Mesenteric fat pad (tissue), 1 donor: ENCODE measurements at regions not wholly inside any gene's neighbourhood (a gene's known extent, or its start where the extent isn't known, plus 50 kb on each side); places are given as distances from the start of the nearest gene placed in this dataset.

Source experiments
- DNase-seq: peaks from one replicate; pipeline ENCODE4 v3.0.0-alpha.2; 2020; ENCODE audit warnings: low spot score
- donor health status: DM: yes; HTN: yes; CAD: no.

GRCh38 chr16:6229186-6229585 lies 1103.5 kb upstream of the RBFOX1 start:
- no peak for DNase-seq

GRCh38 chr16:6218855-6219254 lies 1113.8 kb upstream of the RBFOX1 start:
- DNase-seq = no peak

GRCh38 chr16:6216836-6217235 lies 1115.8 kb upstream of the RBFOX1 start:
- DNase-seq = no peak

DNA sequence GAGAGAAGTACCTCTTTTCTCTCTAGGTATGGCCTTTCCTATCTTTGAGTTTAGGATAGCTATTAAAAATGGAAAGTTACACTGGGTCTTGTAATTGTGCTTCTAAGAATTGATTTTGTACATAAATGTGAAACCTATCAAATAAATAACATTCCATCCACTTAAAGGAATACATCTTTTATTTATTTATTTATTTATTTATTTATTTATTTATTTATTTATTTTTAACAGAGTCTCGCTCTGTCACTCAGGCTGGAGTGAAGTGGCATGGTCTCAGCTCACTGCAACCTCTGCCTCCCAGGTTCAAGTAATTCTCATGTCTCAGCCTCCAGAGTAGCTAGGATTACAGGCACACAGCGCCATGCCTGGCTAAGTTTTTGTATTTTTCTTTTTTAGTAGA lies 1114.0 kb upstream of the EEF2KMT start:
- no peak for DNase-seq

GRCh38 chr16:6209355-6209930 lies 1111.8 kb upstream of the EEF2KMT start:
- DNase-seq = no peak

DNA sequence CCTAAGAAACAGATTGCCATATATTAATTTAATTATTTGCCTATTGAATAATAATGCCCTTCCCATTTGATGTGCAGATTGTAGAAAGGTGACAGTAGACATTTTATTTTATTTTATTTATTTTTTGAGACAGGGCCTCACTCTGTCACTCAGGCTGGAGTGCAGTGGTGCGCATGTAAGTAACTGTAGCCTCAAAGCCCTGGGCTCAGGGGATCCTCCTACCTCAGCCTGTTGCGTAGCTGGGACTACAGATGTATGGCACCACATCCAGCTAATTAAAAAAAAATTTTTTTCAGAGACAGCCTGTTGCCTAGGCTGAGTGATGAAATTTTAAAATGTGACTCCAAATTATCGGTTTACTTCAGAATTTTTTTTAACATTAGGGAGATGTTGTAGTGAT lies 1110.0 kb upstream of the EEF2KMT start:
- DNase-seq = no peak

GRCh38 chr16:6207124-6207523 lies 1109.5 kb upstream of the EEF2KMT start:
- DNase-seq = no peak

- no peak for DNase-seq
Measured at GRCh38 chr16:6206080-6206479, 1108.5 kb upstream of the EEF2KMT start.

DNA sequence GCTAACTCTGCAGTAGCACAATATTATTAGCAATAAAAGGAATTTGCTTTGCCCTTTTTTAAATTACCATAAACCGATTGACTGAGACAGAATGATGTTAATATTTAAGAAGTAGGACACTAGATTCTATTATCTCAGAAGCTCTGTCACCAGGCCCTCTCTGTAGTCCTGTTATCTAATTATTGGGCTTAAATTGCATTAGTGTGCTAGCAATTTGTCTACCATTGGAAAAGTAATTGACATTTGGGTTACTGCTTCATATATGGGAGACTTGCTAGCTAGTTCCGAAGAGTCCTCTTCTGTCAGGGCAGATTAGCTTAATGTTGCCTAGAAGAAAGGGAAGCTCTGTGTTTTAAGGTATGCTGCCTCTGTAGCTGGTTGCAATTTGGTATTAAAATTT lies 1107.3 kb upstream of the EEF2KMT start:
- no peak for DNase-seq

DNA sequence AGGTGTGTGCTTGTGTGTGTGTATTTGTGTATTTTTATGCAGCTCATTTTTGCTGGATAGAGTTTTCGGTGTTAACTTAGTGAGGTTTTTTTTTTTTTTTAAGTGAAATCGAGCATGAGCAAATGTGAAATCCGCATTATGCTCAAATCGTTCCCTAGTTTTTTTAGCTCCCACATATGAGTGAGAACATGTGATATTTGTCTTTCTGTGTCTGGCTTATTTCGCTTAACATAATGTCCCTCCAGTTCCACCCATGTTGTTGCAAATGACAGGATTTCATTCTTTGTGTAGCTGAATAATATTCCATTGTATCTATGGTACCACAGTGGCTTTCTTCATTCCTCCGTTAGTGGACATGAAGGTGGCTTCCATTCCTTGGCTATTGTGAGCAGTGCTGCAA lies 1103.3 kb upstream of the EEF2KMT start:
- no peak for DNase-seq

- DNase-seq = no peak
Measured at GRCh38 chr16:6200271-6200670, 1102.7 kb upstream of the EEF2KMT start.

- no peak for DNase-seq
Measured at GRCh38 chr16:6195966-6196365, 1098.4 kb upstream of the EEF2KMT start.

DNA sequence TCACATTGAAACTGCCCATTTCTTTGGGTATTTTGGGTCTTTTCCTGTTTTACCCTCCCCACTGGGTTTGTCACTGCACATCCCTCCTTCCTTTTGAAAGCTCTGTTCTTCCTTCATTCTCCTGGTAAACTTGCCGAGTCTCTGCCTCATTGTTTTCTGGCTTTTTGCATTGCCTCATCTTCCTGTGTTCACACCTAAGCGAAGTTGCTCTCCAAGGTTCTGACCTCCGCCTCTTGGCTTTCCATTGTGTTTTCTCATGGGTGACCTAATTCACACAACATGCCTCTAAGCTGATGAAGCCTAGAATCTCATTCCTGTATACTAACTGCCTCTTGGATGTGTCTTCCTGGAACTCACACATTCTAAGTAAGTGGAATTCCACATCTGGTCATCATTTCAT lies 1096.1 kb upstream of the EEF2KMT start:
- no peak for DNase-seq

DNA sequence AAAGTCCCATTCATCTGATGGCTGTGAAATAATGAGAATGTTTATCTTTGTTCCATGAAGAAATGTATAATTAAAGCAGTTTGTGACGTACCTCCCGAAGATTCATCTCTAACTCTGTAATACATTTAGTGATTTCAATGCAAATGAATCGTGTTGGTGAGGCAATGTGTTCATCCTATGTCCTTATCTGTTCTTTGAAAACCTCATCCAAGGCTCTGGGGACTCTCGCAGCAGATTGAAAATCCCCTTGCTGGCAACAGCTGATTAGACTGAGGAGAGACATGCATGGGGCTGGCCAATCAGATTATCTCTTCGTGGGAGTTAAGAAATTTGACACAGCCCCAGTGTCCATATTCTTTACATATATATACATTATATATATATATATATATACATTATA lies 1095.4 kb upstream of the EEF2KMT start:
- DNase-seq = no peak

DNA sequence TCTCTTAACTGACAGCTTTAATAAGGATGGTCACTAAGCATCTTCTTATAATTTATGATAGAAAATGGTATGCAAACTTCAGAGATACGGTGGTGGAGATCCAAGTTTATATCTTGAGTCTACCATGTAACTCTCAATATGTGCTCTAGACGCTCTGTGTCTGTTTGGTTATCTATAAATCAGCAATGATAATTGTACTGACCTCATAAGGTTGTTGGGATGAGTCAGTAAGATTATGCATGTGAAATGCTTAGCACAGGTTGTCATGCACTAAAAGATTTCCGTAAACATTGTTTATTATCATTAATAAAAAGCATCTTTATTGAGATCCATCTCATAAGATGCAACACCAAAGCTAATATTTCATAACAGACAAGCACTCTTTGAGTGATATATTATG lies 1094.9 kb upstream of the EEF2KMT start:
- no peak for DNase-seq

DNA sequence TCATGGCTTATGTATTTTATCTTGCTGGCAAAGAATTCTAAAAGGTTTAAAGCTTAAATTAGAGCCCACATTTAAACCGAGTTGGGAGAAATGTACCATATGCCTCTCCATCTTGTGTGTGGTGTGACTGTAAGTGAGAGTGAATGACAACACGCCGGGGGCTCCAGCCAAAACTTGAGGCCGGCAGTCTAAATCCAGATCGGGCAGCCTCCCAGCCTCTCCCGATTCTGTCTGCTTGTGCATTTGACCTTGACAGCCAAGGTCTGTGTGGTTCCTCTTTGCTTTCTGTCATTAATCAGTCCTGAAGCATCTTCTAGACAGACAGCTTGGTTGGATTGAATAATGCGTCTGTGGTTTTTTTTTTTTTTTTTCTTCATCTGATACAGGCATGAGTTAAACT lies 1093.2 kb upstream of the EEF2KMT start:
- no peak for DNase-seq

DNA sequence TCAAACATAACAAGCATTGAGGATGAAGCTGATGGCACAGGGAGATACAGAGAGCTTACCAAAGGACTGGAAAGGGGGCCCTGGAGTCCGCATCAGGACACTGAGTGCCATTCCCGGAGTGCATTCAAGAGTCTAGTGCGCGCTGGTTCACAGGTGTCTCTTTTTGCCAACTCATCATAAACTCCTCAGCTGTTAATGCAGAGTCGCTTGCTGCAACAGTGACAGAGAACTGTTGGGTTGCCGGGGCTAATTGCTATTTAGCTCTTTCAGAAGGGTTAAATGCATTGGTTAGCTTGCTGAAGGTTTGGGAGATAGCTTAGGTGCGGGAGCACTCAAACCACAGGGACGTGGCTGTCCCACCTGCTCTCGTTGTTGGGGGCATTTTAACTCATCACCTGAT lies 1091.6 kb upstream of the EEF2KMT start:
- DNase-seq = no peak

DNA sequence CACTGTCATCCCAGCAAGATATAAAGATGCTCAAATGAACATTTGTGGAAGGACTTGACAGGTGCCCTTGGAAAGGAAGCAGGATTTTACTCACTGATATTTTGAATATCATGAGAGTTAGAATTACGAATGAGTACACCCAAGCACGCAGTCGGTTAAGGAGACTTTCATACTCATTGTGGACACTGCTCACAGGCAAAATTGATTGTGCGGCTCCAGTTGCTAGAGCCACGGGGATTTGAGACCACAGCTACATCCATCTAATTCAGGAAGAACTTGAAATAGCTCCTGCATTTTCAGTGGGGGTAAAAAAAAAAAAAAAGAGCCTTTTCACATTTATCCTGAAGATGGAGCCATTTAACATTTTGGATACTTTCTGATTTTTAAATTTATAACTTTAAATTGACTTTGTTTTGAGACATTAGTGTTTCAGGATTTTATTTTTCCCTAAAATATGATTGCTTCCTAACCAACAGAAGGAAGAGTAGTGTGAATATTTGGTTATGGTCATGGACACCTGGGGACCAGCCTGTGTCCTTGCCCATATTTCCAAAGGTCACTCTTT lies 1080.1 kb upstream of the EEF2KMT start:
- DNase-seq = no peak

DNA sequence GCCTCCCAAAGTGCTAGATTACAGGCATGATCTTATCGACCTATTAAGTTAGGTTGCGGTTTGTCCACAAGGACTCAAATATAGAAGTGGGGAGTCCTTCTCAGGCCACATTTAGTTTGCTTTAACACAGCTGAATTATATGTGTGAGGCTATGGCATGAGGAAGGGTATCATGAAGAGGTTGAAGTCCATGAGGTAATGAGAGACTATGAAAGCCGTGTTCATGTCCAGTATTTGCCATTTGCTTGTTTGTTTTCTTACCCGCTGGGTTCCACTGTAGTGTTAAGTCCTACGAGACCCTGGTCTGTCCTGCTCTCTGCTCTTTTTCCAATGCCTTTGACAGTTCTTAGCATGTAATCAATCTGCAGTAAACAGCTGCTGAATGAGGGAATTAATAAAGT lies 1072.4 kb upstream of the EEF2KMT start:
- DNase-seq = no peak

DNA sequence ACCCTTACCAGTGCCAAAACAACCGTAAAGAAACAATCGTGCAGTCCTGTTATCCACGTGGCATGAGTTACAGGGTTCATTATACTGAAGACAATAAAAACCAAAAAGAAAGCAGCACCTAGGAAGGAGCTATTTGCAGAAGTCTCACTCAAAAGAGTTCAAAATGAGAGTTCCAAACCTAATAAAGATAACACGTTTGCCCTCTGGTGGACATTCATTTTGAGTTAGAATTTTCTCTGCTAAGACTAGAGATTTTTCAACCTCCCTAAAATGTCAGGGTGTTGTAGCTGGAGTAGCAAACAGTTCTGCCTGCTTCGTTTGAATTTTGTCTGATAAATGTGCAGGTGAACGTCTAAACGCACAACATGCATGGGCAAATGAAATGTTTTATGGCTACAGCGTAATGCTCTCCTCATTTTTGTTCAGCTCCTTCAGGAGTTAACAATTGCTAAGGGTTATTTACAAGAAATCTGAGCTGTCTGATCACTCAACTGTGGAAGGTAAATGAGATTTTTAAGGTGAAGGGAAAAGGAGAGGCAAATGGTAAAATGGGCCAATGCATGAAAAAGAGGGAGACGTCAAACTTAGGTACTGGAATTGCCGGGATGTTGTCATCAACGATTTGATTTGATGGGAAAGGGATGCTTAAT lies 1067.9 kb upstream of the EEF2KMT start:
- DNase-seq = no peak

- no peak for DNase-seq
Measured at GRCh38 chr16:6160871-6161270, 1063.3 kb upstream of the EEF2KMT start.

DNA sequence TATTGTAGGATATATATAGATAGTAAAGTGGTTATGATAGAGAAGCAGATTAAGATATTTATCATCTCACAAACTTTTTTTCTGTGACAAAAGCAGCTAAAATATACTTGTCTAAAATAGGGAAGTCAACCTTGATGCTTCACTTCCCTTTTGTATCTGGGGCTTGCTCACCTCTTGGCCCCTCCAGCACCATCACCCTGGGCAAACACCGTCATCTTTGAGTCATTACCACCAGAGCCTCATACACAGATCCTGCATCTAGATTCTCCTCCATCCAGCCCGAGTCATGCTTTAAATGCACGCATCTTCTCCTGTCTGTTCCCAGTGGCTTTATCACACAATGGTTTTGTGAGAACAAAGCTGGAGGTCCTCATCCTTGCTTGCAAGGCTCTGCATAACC lies 1062.7 kb upstream of the EEF2KMT start:
- DNase-seq = no peak

GRCh38 chr16:6157806-6158205 lies 1060.2 kb upstream of the EEF2KMT start:
- no peak for DNase-seq
